ENCODE measurements at regions not wholly inside any gene's neighbourhood (a gene's known extent, or its start where the extent isn't known, plus 50 kb on each side); places are given as distances from the start of the nearest gene placed in this dataset.

- TF ChIP-seq CTCF (optimal IDR thresholded peaks at IDR 0.05 in 1 of 3, IDR thresholded peaks at IDR 0.05 in 1 of 3, conservative IDR thresholded peaks at IDR 0.05 in 1 of 3; ENCODE audit: extremely low read depth in 1 of 3, insufficient read depth in 2 of 3, low read length in 3 of 3) (no peak), EZH2 (IDR thresholded peaks at IDR 0.05; ENCODE audit: low read length) (no peak)
These were observed 436.1 kb upstream of the ADAMTS5 start for GRCh38 chr21:27403011-27403410.
